HepG2 (cell line): ENCODE measurements at regions not wholly inside any gene's neighbourhood (a gene's known extent, or its start where the extent isn't known, plus 50 kb on each side); places are given as distances from the start of the nearest gene placed in this dataset.

Source experiments
- ATAC-seq: fragments of 200-7000 bp; cut with Tn5 transposase; 3 replicates; pipeline ENCODE4 v1.9.1; 2020; ENCODE audit warnings: mild to moderate bottlenecking, moderate library complexity
- BruUV-seq: library from RNA; stranded (reverse); fragments of 400-500 nt; replicated peaks from 2 replicates; lab custom pipeline; 2021; lab: Mats Ljungman, UMichigan
- CTCF ChIA-PET: fragments of 300-600 bp; formaldehyde crosslinking; extraction: SDS; loops from one replicate; lab custom pipeline; 2021; ENCODE audit warnings: low total read pairs, inconsistent platforms, low intra/inter-chr PET ratio; lab: Yijun Ruan, JAX
- POLR2A ChIA-PET: fragments of 350-600 bp; sonication (Branson Sonifier 250); formaldehyde crosslinking; loops from one replicate; lab custom pipeline; 2020; ENCODE audit warnings: antibody characterized with exemption, inconsistent platforms; lab: Yijun Ruan, JAX
- DNase-seq: peaks from one replicate; pipeline ENCODE4 v3.0.0-alpha.2; 2015; ENCODE audit warnings: low spot score
- FAIRE-seq: peaks from 3 replicates; lab custom pipeline; 2011; peaks lifted over from hg19 to GRCh38; lab: Jason Lieb, UNC
- H2AFZ ChIP-seq: one replicate; pipeline ENCODE4 v1.6.1; 2011; ENCODE audit warnings: low read length, inconsistent platforms
- H3K27ac ChIP-seq: fragments of 300-600 bp; 3 replicates; pipeline ENCODE4 v1.8.0; 2011; ENCODE audit warnings: mixed run types, mild to moderate bottlenecking, mixed read lengths, low read length, inconsistent platforms; ENCODE audit not compliant: insufficient read depth; ENCODE audit errors: extremely low read length
- H3K27me3 ChIP-seq, 2 experiments: fragments of 200-600 bp in 1 of 2; 2 replicates in 1 of 2; 3 replicates in 1 of 2; pipeline versions ENCODE4 v1.6.0 to v1.8.0; 2011; ENCODE audit warnings: low read length in 2 of 2, mild to moderate bottlenecking in 2 of 2, moderate library complexity in 2 of 2, inconsistent platforms in 1 of 2; ENCODE audit not compliant: insufficient read depth in 2 of 2, control insufficient read depth in 1 of 2
- H3K36me3 ChIP-seq, 2 experiments: fragments of 200-600 bp in 1 of 2; replicated peaks in 1 of 2; 2 replicates in 1 of 2; 3 replicates in 1 of 2; pipeline versions ENCODE4 v1.5.1 to v1.8.0; 2011; ENCODE audit warnings: low read length in 2 of 2, inconsistent platforms in 1 of 2; ENCODE audit not compliant: insufficient read depth in 2 of 2, control insufficient read depth in 1 of 2
- H3K4me1 ChIP-seq: 2 replicates; pipeline ENCODE4 v1.5.1; 2012; ENCODE audit warnings: low read length, inconsistent platforms; ENCODE audit not compliant: insufficient read depth
- H3K4me2 ChIP-seq: 2 replicates; pipeline ENCODE4 v1.6.0; 2011; ENCODE audit warnings: low read depth, low read length, inconsistent platforms
- H3K4me3 ChIP-seq, 3 experiments: fragments of 200-600 bp in 1 of 3; sonication (generic), shearing (Covaris generic) in 1 of 3; replicated peaks in 1 of 3; 2 replicates each; pipeline ENCODE4 v1.5.1; 2011 to 2016; ENCODE audit warnings: low read length in 3 of 3, inconsistent platforms in 2 of 3, low read depth in 2 of 3, mild to moderate bottlenecking in 2 of 3, control low read depth in 1 of 3, mixed read lengths in 1 of 3; ENCODE audit not compliant: insufficient read depth in 1 of 3
- H3K79me2 ChIP-seq: one replicate; pipeline ENCODE4 v1.6.1; 2011; ENCODE audit warnings: low read length, inconsistent platforms; ENCODE audit not compliant: insufficient read depth
- H3K9ac ChIP-seq: 2 replicates; pipeline ENCODE4 v1.6.0; 2011; ENCODE audit warnings: mild to moderate bottlenecking, low read depth, low read length, inconsistent platforms; ENCODE audit not compliant: insufficient read depth
- H3K9me3 ChIP-seq: 2 replicates; pipeline ENCODE4 v1.5.1; 2012; ENCODE audit warnings: mild to moderate bottlenecking, low read length
- H4K20me1 ChIP-seq: 2 replicates; pipeline ENCODE4 v1.6.0; 2011; ENCODE audit warnings: inconsistent platforms, mild to moderate bottlenecking, low read length, moderate library complexity; ENCODE audit not compliant: insufficient read depth
- ADNP ChIP-seq: sonication (generic); formaldehyde crosslinking; IDR thresholded peaks from 2 replicates; pipeline ENCODE4 v1.4.0; 2020; ENCODE audit warnings: missing genetic modification reagents
- BRCA1 ChIP-seq: sonication (generic); formaldehyde crosslinking; IDR thresholded peaks from 2 replicates; pipeline ENCODE4 v1.4.0; 2020; ENCODE audit warnings: missing genetic modification reagents
- CHD2 ChIP-seq: IDR thresholded peaks from 2 replicates; pipeline ENCODE4 v1.6.1; 2011; ENCODE audit warnings: low read depth, low read length, improper control_type of control experiment
- ESRRA ChIP-seq: sonication (generic); formaldehyde crosslinking; IDR thresholded peaks from 2 replicates; pipeline ENCODE4 v1.5.1; 2020; ENCODE audit warnings: mild to moderate bottlenecking, low read depth, missing genetic modification reagents
- ETV5 ChIP-seq: IDR thresholded peaks from 2 replicates; pipeline ENCODE4 v1.6.1; 2018; ENCODE audit warnings: missing biosample characterization, missing genetic modification reagents, inconsistent platforms, borderline replicate concordance
- FOSL1 ChIP-seq: sonication (generic); formaldehyde crosslinking; IDR thresholded peaks from 2 replicates; pipeline ENCODE4 v1.9.0; 2021; ENCODE audit warnings: missing genetic modification reagents, borderline replicate concordance
- MXI1 ChIP-seq: IDR thresholded peaks from 3 replicates; pipeline ENCODE4 v1.6.1; 2012; ENCODE audit warnings: low read depth, low read length, inconsistent platforms, borderline replicate concordance
- SMAD1 ChIP-seq: sonication (generic); formaldehyde crosslinking; IDR thresholded peaks from 2 replicates; pipeline ENCODE4 v1.4.0; 2020; ENCODE audit warnings: missing genetic modification reagents, low read depth, mild to moderate bottlenecking, borderline replicate concordance
- SMARCE1 ChIP-seq: fragments of 450-650 bp; IDR thresholded peaks from 2 replicates; pipeline ENCODE4 v1.6.1; 2017; ENCODE audit warnings: borderline replicate concordance
- ZNF263 ChIP-seq: sonication (generic); formaldehyde crosslinking; IDR thresholded peaks from 2 replicates; pipeline ENCODE4 v1.4.0; 2020; ENCODE audit warnings: missing genetic modification reagents
- ZNF484 ChIP-seq: sonication (generic); formaldehyde crosslinking; IDR thresholded peaks from 2 replicates; pipeline ENCODE4 v1.5.1; 2020; ENCODE audit warnings: mild to moderate bottlenecking, low read depth, missing genetic modification reagents, borderline replicate concordance
- ZNF558 ChIP-seq: sonication (generic); formaldehyde crosslinking; IDR thresholded peaks from 2 replicates; pipeline ENCODE4 v1.9.0; 2022; ENCODE audit warnings: mild to moderate bottlenecking, missing genetic modification reagents, borderline replicate concordance
- ZNF569 ChIP-seq: sonication (generic); formaldehyde crosslinking; IDR thresholded peaks from 2 replicates; pipeline ENCODE4 v1.5.0; 2020; ENCODE audit warnings: mild to moderate bottlenecking, missing genetic modification reagents, moderate library complexity, borderline replicate concordance
- ZNF724P ChIP-seq: sonication (generic); formaldehyde crosslinking; IDR thresholded peaks from 2 replicates; pipeline ENCODE4 v1.8.0; 2022; ENCODE audit warnings: missing genetic modification reagents, borderline replicate concordance
- ZSCAN12 ChIP-seq: sonication (generic); formaldehyde crosslinking; IDR thresholded peaks from 2 replicates; pipeline ENCODE4 v1.9.0; 2021; ENCODE audit warnings: mild to moderate bottlenecking, missing genetic modification reagents
- WGBS: methylation state at CpG from one replicate; pipeline ENCODE4 v1.1.6; 2017; ENCODE audit warnings: low lambda C conversion rate; 5-methylcytosine and 5-hydroxymethylcytosine counted together
- in situ Hi-C: cut with HindIII; loops from 2 replicates; pipeline ENCODE4 v1.10.0; 2017; ENCODE audit warnings: low pct_unique_long_range_greater_than_20kb; ENCODE audit not compliant: extremely low pct_ligation_motif_present
- intact Hi-C: fragments of 100-400 bp; cut with micrococcal nuclease; formaldehyde crosslinking; loops from one replicate; pipeline ENCODE4 v1.10.0; 2022; ENCODE audit not compliant: unreplicated experiment
- TF ChIP-seq, protein P1 (sequence below): sonication (generic); formaldehyde crosslinking; IDR thresholded peaks from 2 replicates; pipeline ENCODE4 v1.8.0; 2022; ENCODE audit warnings: mild to moderate bottlenecking, missing genetic modification reagents, moderate library complexity
- TF ChIP-seq, protein P2 (sequence below): sonication (generic); formaldehyde crosslinking; IDR thresholded peaks from 2 replicates; pipeline ENCODE4 v1.5.0; 2020; ENCODE audit warnings: missing genetic modification reagents

GRCh38 chr10:52703898-52704297, 68.7 kb downstream of the MBL2 start (continued):
- TF ChIP-seq, protein P1, sequence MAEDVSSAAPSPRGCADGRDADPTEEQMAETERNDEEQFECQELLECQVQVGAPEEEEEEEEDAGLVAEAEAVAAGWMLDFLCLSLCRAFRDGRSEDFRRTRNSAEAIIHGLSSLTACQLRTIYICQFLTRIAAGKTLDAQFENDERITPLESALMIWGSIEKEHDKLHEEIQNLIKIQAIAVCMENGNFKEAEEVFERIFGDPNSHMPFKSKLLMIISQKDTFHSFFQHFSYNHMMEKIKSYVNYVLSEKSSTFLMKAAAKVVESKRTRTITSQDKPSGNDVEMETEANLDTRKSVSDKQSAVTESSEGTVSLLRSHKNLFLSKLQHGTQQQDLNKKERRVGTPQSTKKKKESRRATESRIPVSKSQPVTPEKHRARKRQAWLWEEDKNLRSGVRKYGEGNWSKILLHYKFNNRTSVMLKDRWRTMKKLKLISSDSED (CRISPR knock-in tag), result no peak
- TF ChIP-seq ZNF724P (CRISPR knock-in tag) (no peak), ZNF569 (CRISPR knock-in tag) (no peak)

DNA sequence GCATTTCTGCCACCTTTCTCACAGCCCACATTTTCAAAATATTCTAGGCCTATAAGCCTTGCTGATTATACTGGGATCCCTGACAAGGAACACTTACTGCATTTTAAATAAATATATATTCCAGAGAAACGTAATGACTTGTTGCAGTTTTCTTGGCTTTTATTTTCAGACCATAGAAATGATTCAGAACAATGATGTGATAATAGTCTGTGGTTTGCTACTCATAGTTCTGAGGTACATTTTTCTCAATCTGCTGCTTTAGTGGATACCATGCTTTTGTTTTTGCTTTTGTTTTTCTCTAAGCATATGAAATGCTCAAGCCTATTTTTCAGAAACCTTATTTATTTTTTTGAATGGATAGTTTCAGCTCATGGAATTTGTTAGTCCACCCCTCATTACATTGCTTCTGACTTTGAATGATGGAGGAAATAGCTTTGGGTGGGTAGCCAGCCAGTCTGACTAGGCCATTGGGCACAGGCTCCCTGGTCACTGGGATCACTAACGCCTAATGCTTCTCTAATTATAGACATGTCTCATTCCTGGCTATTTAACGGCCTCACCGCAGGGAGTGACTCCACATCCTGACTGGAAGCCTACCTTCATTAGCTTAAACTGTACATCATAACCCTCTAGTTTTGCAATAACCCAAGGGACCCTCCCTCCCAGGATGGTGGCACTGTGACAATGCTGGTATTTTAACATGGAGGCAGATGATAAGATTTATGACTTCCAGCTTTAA, 66.1 kb downstream of the MBL2 start:
- Histone ChIP-seq H3K4me1 (peaks cover 4% of the 10 kb centered on the region; the same call in 1 of the 2 replicates), H2AFZ (no peak overlapping the region), H3K27me3 (no peaks in the 10 kb centered on the region; a peak in 1 of 5 replicates), H4K20me1 (no peaks in the 10 kb centered on the region), H3K4me2 (no peak overlapping the region), H3K27ac (no peak overlapping the region), H3K9ac (no peak overlapping the region), H3K36me3 (no peaks in the 10 kb centered on the region), H3K79me2 (no peaks in the 10 kb centered on the region), H3K9me3 (no peaks in the 10 kb centered on the region), H3K4me3 (no peak overlapping the region)
- CTCF ChIA-PET, result no interaction called here
- DNase-seq (no peak), ATAC-seq (no peak), FAIRE-seq (no peak)
- 86% methylated on average over 4 of the region's 4 CpGs for WGBS
- TF ChIP-seq ETV5 (CRISPR knock-in tag) (no peak), SMARCE1 (no peak), ZSCAN12 (CRISPR knock-in tag) (no peak), BRCA1 (CRISPR knock-in tag) (no peak), ZNF263 (CRISPR knock-in tag) (no peak), ESRRA (CRISPR knock-in tag) (no peak), ZNF558 (CRISPR knock-in tag) (no peak), ZNF484 (CRISPR knock-in tag) (no peak), CHD2 (no peak), SMAD1 (CRISPR knock-in tag) (no peak), ADNP (CRISPR knock-in tag) (no peak), FOSL1 (no peak), MXI1 (no peak)
- TF ChIP-seq, protein P2, sequence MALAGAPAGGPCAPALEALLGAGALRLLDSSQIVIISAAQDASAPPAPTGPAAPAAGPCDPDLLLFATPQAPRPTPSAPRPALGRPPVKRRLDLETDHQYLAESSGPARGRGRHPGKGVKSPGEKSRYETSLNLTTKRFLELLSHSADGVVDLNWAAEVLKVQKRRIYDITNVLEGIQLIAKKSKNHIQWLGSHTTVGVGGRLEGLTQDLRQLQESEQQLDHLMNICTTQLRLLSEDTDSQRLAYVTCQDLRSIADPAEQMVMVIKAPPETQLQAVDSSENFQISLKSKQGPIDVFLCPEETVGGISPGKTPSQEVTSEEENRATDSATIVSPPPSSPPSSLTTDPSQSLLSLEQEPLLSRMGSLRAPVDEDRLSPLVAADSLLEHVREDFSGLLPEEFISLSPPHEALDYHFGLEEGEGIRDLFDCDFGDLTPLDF (CRISPR knock-in tag), result no peak
- in situ Hi-C loops, result no loop called here
- no TSS peak for BruUV-seq
- intact Hi-C loops, result no loop called here
- POLR2A ChIA-PET, result no interaction called here
